Peyer's patch (tissue), 4 donors: ENCODE measurements at regions not wholly inside any gene's neighbourhood (a gene's known extent, or its start where the extent isn't known, plus 50 kb on each side); places are given as distances from the start of the nearest gene placed in this dataset.

Experiments used
- POLR2A ChIP-seq, 2 donors: fragments of 450-650 bp; IDR thresholded peaks; one replicate each; pipeline ENCODE4 v1.5.1; 2017; ENCODE audit warnings: antibody characterized with exemption in 2 of 2, mild to moderate bottlenecking in 2 of 2, moderate library complexity in 2 of 2
- TF ChIP-seq, protein P1 (sequence below), 6 experiments: fragments of 450-650 bp in 4 of 6; fragments of 200-600 bp in 2 of 6; sonication (generic) in 1 of 6; IDR thresholded peaks; one replicate each; pipeline ENCODE4 v1.5.1; 2017 to 2019; ENCODE audit warnings: antibody characterized with exemption in 6 of 6, mild to moderate bottlenecking in 3 of 6, moderate library complexity in 1 of 6

DNA sequence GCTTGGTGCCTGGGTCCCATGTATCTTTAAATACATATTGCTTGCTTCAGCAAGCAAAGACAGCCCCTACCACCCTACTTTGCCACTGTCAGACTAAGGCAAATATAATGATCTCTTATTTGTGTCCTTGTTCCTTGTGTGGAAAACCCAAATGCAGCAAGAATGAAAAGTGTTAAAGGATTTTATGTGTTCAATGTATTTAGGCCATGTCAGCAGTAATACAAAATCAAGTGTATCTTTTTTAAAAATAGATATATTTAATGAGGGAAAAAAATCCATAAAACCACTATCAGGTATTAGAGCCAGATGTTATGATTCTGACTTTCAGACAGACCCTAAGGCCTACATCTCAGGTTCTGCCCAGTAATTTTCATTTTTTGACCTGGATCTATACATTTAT lies 374.5 kb downstream of the SEC14L1 start:
- TF ChIP-seq, protein P1, sequence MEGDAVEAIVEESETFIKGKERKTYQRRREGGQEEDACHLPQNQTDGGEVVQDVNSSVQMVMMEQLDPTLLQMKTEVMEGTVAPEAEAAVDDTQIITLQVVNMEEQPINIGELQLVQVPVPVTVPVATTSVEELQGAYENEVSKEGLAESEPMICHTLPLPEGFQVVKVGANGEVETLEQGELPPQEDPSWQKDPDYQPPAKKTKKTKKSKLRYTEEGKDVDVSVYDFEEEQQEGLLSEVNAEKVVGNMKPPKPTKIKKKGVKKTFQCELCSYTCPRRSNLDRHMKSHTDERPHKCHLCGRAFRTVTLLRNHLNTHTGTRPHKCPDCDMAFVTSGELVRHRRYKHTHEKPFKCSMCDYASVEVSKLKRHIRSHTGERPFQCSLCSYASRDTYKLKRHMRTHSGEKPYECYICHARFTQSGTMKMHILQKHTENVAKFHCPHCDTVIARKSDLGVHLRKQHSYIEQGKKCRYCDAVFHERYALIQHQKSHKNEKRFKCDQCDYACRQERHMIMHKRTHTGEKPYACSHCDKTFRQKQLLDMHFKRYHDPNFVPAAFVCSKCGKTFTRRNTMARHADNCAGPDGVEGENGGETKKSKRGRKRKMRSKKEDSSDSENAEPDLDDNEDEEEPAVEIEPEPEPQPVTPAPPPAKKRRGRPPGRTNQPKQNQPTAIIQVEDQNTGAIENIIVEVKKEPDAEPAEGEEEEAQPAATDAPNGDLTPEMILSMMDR (IDR thresholded peaks at IDR 0.05) = no peak
- no peak for TF ChIP-seq POLR2A (IDR thresholded peaks at IDR 0.05)
